H1 (cell line): ENCODE measurements at regions not wholly inside any gene's neighbourhood (a gene's known extent, or its start where the extent isn't known, plus 50 kb on each side); places are given as distances from the start of the nearest gene placed in this dataset.

Experiments
- CTCF ChIA-PET: fragments of 300-600 bp; sonication (Branson Sonifier 250); formaldehyde crosslinking; loops from one replicate; lab custom pipeline; 2021; ENCODE audit not compliant: partially characterized antibody; lab: Charles Lee
- POLR2A ChIA-PET: fragments of 300-600 bp; sonication (Branson Sonifier 250); formaldehyde crosslinking; loops from one replicate; lab custom pipeline; 2021; ENCODE audit warnings: inconsistent platforms; ENCODE audit not compliant: partially characterized antibody; lab: Charles Lee
- DNase-seq, 2 experiments: peaks; one replicate each; pipeline versions ENCODE4 v3.0.0 to v3.0.0-alpha.2; 2010 to 2022; ENCODE audit warnings: low spot score in 2 of 2, low read depth in 1 of 2, mixed read lengths in 1 of 2
- FAIRE-seq: peaks from 2 replicates; lab custom pipeline; 2011; peaks lifted over from hg19 to GRCh38; lab: Jason Lieb, UNC
- H2AFZ ChIP-seq: 2 replicates; pipeline ENCODE4 v1.8.1; 2012; ENCODE audit warnings: low read length, inconsistent platforms
- H2AK5ac ChIP-seq: 2 replicates; pipeline ENCODE4 v1.6.1; 2013; ENCODE audit warnings: low read depth, low read length
- H2BK120ac ChIP-seq: replicated peaks from 2 replicates; pipeline ENCODE3; 2013; ENCODE audit warnings: low read depth, low read length, inconsistent platforms
- H2BK12ac ChIP-seq: 2 replicates; pipeline ENCODE4 v1.6.1; 2013; ENCODE audit warnings: low read depth, low read length
- H2BK15ac ChIP-seq: 2 replicates; pipeline ENCODE4 v1.6.1; 2013; ENCODE audit warnings: low read length
- H2BK20ac ChIP-seq: 2 replicates; pipeline ENCODE4 v1.6.1; 2013; ENCODE audit warnings: low read length
- H2BK5ac ChIP-seq: 2 replicates; pipeline ENCODE4 v1.6.1; 2013; ENCODE audit warnings: low read depth, low read length
- H3K14ac ChIP-seq: 2 replicates; pipeline ENCODE4 v1.6.1; 2013; ENCODE audit warnings: inconsistent platforms; ENCODE audit not compliant: insufficient read length
- H3K18ac ChIP-seq: 2 replicates; pipeline ENCODE4 v1.6.1; 2013; ENCODE audit warnings: low read length; ENCODE audit errors: extremely low read depth
- H3K23ac ChIP-seq: 2 replicates; pipeline ENCODE4 v1.6.1; 2013; ENCODE audit warnings: inconsistent platforms; ENCODE audit not compliant: insufficient read length
- H3K23me2 ChIP-seq: 2 replicates; pipeline ENCODE4 v1.6.1; 2013; ENCODE audit warnings: low read depth, low read length
- H3K27ac ChIP-seq: 2 replicates; pipeline ENCODE4 v1.6.1; 2011; ENCODE audit warnings: low read depth, low read length, inconsistent platforms
- H3K27me3 ChIP-seq, 4 experiments: replicated peaks in 1 of 4; 1 replicate in 1 of 4; 2 replicates in 3 of 4; pipeline versions ENCODE4 v1.6.1 to v1.8.1; 2011 to 2013; ENCODE audit warnings: low read length in 3 of 4, mild to moderate bottlenecking in 3 of 4, inconsistent platforms in 2 of 4, mixed read lengths in 2 of 4, moderate library complexity in 1 of 4; ENCODE audit not compliant: control insufficient read depth in 3 of 4, insufficient read depth in 3 of 4; ENCODE audit errors: extremely low read depth in 1 of 4
- H3K36me3 ChIP-seq, 4 experiments: 2 replicates each; pipeline versions ENCODE4 v1.6.1 to v1.8.1; 2011 to 2013; ENCODE audit warnings: mild to moderate bottlenecking in 4 of 4, low read length in 3 of 4, moderate library complexity in 2 of 4, control low read depth in 1 of 4, inconsistent platforms in 1 of 4; ENCODE audit not compliant: insufficient read depth in 4 of 4, control insufficient read depth in 2 of 4
- H3K4ac ChIP-seq: replicated peaks from 2 replicates; pipeline ENCODE3; 2013; ENCODE audit warnings: low read length, low read depth, mixed read lengths, inconsistent platforms; ENCODE audit not compliant: insufficient read length
- H3K4me1 ChIP-seq, 4 experiments: replicated peaks in 1 of 4; 1 replicate in 1 of 4; 2 replicates in 3 of 4; pipeline versions ENCODE4 v1.6.1 to v1.8.1; 2011 to 2013; ENCODE audit warnings: low read length in 3 of 4, inconsistent platforms in 2 of 4, mixed read lengths in 1 of 4; ENCODE audit not compliant: insufficient read depth in 4 of 4, control insufficient read depth in 3 of 4
- H3K4me2 ChIP-seq, 2 experiments: 2 replicates each; pipeline versions ENCODE4 v1.6.1 to v1.8.1; 2011 to 2013; ENCODE audit warnings: low read depth in 2 of 2, low read length in 2 of 2, control low read depth in 1 of 2, inconsistent platforms in 1 of 2, mild to moderate bottlenecking in 1 of 2; ENCODE audit not compliant: insufficient read depth in 1 of 2
- H3K4me3 ChIP-seq, 4 experiments: fragments of 200-600, 300-600 bp in 1 of 4; sonication (generic), shearing (Covaris generic), sonication (Bioruptor Twin) in 1 of 4; 2 replicates each; pipeline versions ENCODE4 v1.5.1 to v1.8.1; 2011 to 2016; ENCODE audit warnings: low read length in 4 of 4, low read depth in 3 of 4, control low read depth in 2 of 4, inconsistent platforms in 2 of 4, mild to moderate bottlenecking in 2 of 4, mixed read lengths in 1 of 4, moderate library complexity in 1 of 4; ENCODE audit not compliant: insufficient read depth in 2 of 4; ENCODE audit errors: extremely low read depth in 1 of 4
- H3K56ac ChIP-seq: replicated peaks from 2 replicates; pipeline ENCODE3; 2013; ENCODE audit warnings: low read depth, mild to moderate bottlenecking, mixed read lengths, low read length, inconsistent platforms; ENCODE audit not compliant: insufficient read length
- H3K79me1 ChIP-seq: 2 replicates; pipeline ENCODE4 v1.6.1; 2013; ENCODE audit warnings: low read depth, low read length, control low read depth
- H3K79me2 ChIP-seq, 2 experiments: 2 replicates each; pipeline versions ENCODE4 v1.6.1 to v1.8.1; 2012 to 2013; ENCODE audit warnings: low read length in 2 of 2, mild to moderate bottlenecking in 2 of 2, inconsistent platforms in 1 of 2; ENCODE audit not compliant: insufficient read depth in 2 of 2, control insufficient read depth in 1 of 2
- H3K9ac ChIP-seq, 4 experiments: replicated peaks in 1 of 4; 1 replicate in 1 of 4; 2 replicates in 3 of 4; pipeline versions ENCODE4 v1.6.1 to v1.8.1; 2011 to 2013; ENCODE audit warnings: low read depth in 3 of 4, low read length in 3 of 4, control low read depth in 2 of 4, mild to moderate bottlenecking in 2 of 4, moderate library complexity in 2 of 4, inconsistent platforms in 1 of 4; ENCODE audit errors: extremely low read depth in 1 of 4
- H3K9me3 ChIP-seq, 2 experiments: 2 replicates each; pipeline versions ENCODE4 v1.6.1 to v1.8.1; 2012 to 2013; ENCODE audit warnings: mild to moderate bottlenecking in 2 of 2, moderate library complexity in 2 of 2, control low read depth in 1 of 2, inconsistent platforms in 1 of 2, low read depth in 1 of 2, low read length in 1 of 2, mixed read lengths in 1 of 2; ENCODE audit not compliant: insufficient read depth in 2 of 2
- H4K20me1 ChIP-seq, 2 experiments: replicated peaks in 1 of 2; 2 replicates each; pipeline versions ENCODE3 to v1.8.1; 2011 to 2013; ENCODE audit warnings: inconsistent platforms in 2 of 2, low read length in 2 of 2, mild to moderate bottlenecking in 1 of 2; ENCODE audit not compliant: insufficient read depth in 2 of 2, control insufficient read depth in 1 of 2
- H4K5ac ChIP-seq: 2 replicates; pipeline ENCODE4 v1.6.1; 2013; ENCODE audit warnings: low read length, low read depth, mixed read lengths, inconsistent platforms; ENCODE audit not compliant: insufficient read length
- H4K8ac ChIP-seq: 2 replicates; pipeline ENCODE4 v1.8.0; 2013; ENCODE audit warnings: mild to moderate bottlenecking, moderate library complexity, low read length, inconsistent platforms; ENCODE audit not compliant: insufficient read depth; ENCODE audit errors: extremely low read depth
- H4K91ac ChIP-seq: replicated peaks from 2 replicates; pipeline ENCODE3; 2013; ENCODE audit warnings: low read length, mixed read lengths, inconsistent platforms; ENCODE audit not compliant: insufficient read length
- CTBP2 ChIP-seq: IDR thresholded peaks from 2 replicates; pipeline ENCODE4 v1.7.0; 2011; ENCODE audit warnings: borderline replicate concordance, mild to moderate bottlenecking, moderate library complexity, mixed read lengths, low read length; ENCODE audit not compliant: insufficient read depth, insufficient read length
- E2F6 ChIP-seq: IDR thresholded peaks from 2 replicates; pipeline ENCODE4 v1.6.1; 2012; ENCODE audit warnings: inconsistent platforms
- HDAC2 ChIP-seq, 2 experiments: fragments of 300-600 bp in 1 of 2; sonication (generic) in 1 of 2; IDR thresholded peaks; 2 replicates each; pipeline ENCODE4 v1.6.1; 2011 to 2012; ENCODE audit warnings: low read depth in 2 of 2, low read length in 2 of 2, mild to moderate bottlenecking in 2 of 2, moderate library complexity in 2 of 2, borderline replicate concordance in 1 of 2, inconsistent platforms in 1 of 2
- JUN ChIP-seq: IDR thresholded peaks from 2 replicates; pipeline ENCODE4 v1.6.1; 2011; ENCODE audit warnings: low read depth, mild to moderate bottlenecking, improper control_type of control experiment, low read length
- KDM1A ChIP-seq: fragments of 200-600, 300-600 bp; sonication (generic); IDR thresholded peaks from 2 replicates; pipeline ENCODE4 v1.7.1; 2016; ENCODE audit warnings: mild to moderate bottlenecking, low read length, borderline replicate concordance
- KDM4A ChIP-seq: IDR thresholded peaks from one replicate; pipeline ENCODE4 v1.7.1; 2012; ENCODE audit warnings: low read depth, mild to moderate bottlenecking, moderate library complexity, low read length, inconsistent platforms; ENCODE audit not compliant: severe bottlenecking
- KDM5A ChIP-seq: fragments of 200-600 bp; IDR thresholded peaks from 2 replicates; pipeline ENCODE4 v1.7.1; 2012; ENCODE audit warnings: mild to moderate bottlenecking, low read length, inconsistent platforms, mixed read lengths
- MAX ChIP-seq: IDR thresholded peaks from 2 replicates; pipeline ENCODE4 v1.6.1; 2012; ENCODE audit warnings: inconsistent platforms
- NANOG ChIP-seq: IDR thresholded peaks from 2 replicates; pipeline ENCODE4 v1.6.1; 2011; ENCODE audit warnings: low read length, low read depth, mild to moderate bottlenecking, inconsistent platforms; ENCODE audit not compliant: insufficient read depth, poor library complexity, severe bottlenecking
- RNF2 ChIP-seq: fragments of 200-900, 300-1000 bp; sonication (generic); IDR thresholded peaks from 2 replicates; pipeline ENCODE4 v1.7.1; 2016; ENCODE audit warnings: borderline replicate concordance, low read depth, mild to moderate bottlenecking, antibody characterized with exemption, low read length; ENCODE audit not compliant: poor library complexity, severe bottlenecking; ENCODE audit errors: missing control alignments
- SP4 ChIP-seq: IDR thresholded peaks from 2 replicates; pipeline ENCODE4 v1.6.1; 2012; ENCODE audit warnings: low read length, inconsistent platforms
- SRF ChIP-seq: IDR thresholded peaks from 2 replicates; pipeline ENCODE4 v1.6.1; 2011; ENCODE audit warnings: mild to moderate bottlenecking, low read depth, low read length, moderate library complexity
- TBP ChIP-seq: IDR thresholded peaks from 2 replicates; pipeline ENCODE4 v1.6.1; 2011; ENCODE audit warnings: low read depth, low read length, improper control_type of control experiment
- WGBS, 2 experiments: shearing (Covaris generic) in 1 of 2; methylation state at CpG; one replicate each; pipeline versions ENCODE4 v1.1.6 to v1.1.7; 2013 to 2015; ENCODE audit warnings: low lambda C conversion rate in 2 of 2, mixed read lengths in 2 of 2, inconsistent platforms in 1 of 2, low coverage in 1 of 2, missing lambda C conversion rate in 1 of 2; ENCODE audit not compliant: insufficient replicate concordance in 2 of 2, insufficient coverage in 1 of 2, insufficient read length in 1 of 2; ENCODE audit errors: extremely low coverage in 1 of 2, missing lambda C conversion rate in 1 of 2; 5-methylcytosine and 5-hydroxymethylcytosine counted together

- Histone ChIP-seq H4K8ac (no peak overlapping the region), H3K4me3 (no peak overlapping the region), H3K79me2 (no peaks in the 10 kb centered on the region), H4K91ac (no peak overlapping the region), H3K4ac (no peak overlapping the region), H3K18ac (no peak overlapping the region), H3K36me3 (no peaks in the 10 kb centered on the region), H3K9ac (no peak overlapping the region), H3K79me1 (no peaks in the 10 kb centered on the region), H2AFZ (peak overlapping the region; percentile 55; the same call in 1 of the 2 replicates), H3K4me2 (no peak overlapping the region), H3K56ac (no peak overlapping the region), H3K14ac (no peak overlapping the region), H4K20me1 (no peaks in the 10 kb centered on the region), H3K9me3 (no peaks in the 10 kb centered on the region), H3K23me2 (no peaks in the 10 kb centered on the region), H2BK15ac (no peak overlapping the region), H3K4me1 (peaks cover 0 to 5% (median 2%) of the 10 kb centered on the region in 4 experiments; a peak in 3 of 7 replicates), H3K27me3 (no peaks in the 10 kb centered on the region), H4K5ac (no peak overlapping the region), H3K27ac (no peak overlapping the region), H2BK12ac (no peak overlapping the region), H2AK5ac (no peak overlapping the region), H2BK120ac (no peak overlapping the region), H2BK20ac (no peak overlapping the region; the same call in 1 of the 2 replicates), H3K23ac (no peak overlapping the region), H2BK5ac (no peak overlapping the region)
- ChIA-PET POLR2A (interaction anchor here (1.0 kb wide), 1 partner anchor 178 kb away, joined by 3 read pairs; no protein-coding TSS in a partner anchor), CTCF (no interaction called here)
- 87% methylated on average over 5 of the region's 5 CpGs; no CpG with 5 or more reads in 1 of the 2 experiments for WGBS, 2 experiments
- DNase-seq (no peak), FAIRE-seq (no peak)
- TF ChIP-seq MAX (no peak), CTBP2 (no peak), SP4 (no peak), HDAC2 (IDR thresholded peaks at IDR 0.05; ENCODE audit: borderline replicate concordance in 1 of 2, low read depth in 2 of 2, low read length in 2 of 2) (no peak), NANOG (no peak), JUN (no peak), E2F6 (no peak), RNF2 (no peak), TBP (no peak), KDM1A (no peak), SRF (no peak), KDM5A (no peak), KDM4A (no peak)
Observed at GRCh38 chr2:150647943-150648342, 160.5 kb upstream of the RND3 start.
